ENCODE measurements at regions not wholly inside any gene's neighbourhood (a gene's known extent, or its start where the extent isn't known, plus 50 kb on each side); places are given as distances from the start of the nearest gene placed in this dataset.
A peak's percentile ranks its signal among the peaks of the same experiment; 100 is the strongest.

- no peak for DNase-seq
Observed at GRCh38 chr3:68163062-68163461, 508.6 kb upstream of the SUCLG2 start.

- peak in 1 of 2 donors; percentile 4 for DNase-seq
Observed at GRCh38 chr3:68162644-68163043, 508.2 kb upstream of the SUCLG2 start.

- DNase-seq, result no peak
Observed at GRCh38 chr3:68151359-68151758, 496.9 kb upstream of the SUCLG2 start.

- DNase-seq, result no peak
Observed at GRCh38 chr3:68148447-68148846, 494.0 kb upstream of the SUCLG2 start.

GRCh38 chr3:68142441-68142840 lies 488.0 kb upstream of the SUCLG2 start:
- DNase-seq, result no peak

GRCh38 chr3:68139897-68140296 lies 485.5 kb upstream of the SUCLG2 start:
- DNase-seq, result no peak

- DNase-seq, result no peak
Observed at GRCh38 chr3:68136411-68136810, 482.0 kb upstream of the SUCLG2 start.

GRCh38 chr3:68135067-68135466 lies 480.7 kb upstream of the SUCLG2 start:
- no peak for DNase-seq

GRCh38 chr3:68129065-68129464 lies 474.7 kb upstream of the SUCLG2 start:
- DNase-seq, result no peak

- DNase-seq, result no peak
Observed at GRCh38 chr3:68123231-68123630, 468.8 kb upstream of the SUCLG2 start.

GRCh38 chr3:68121287-68121686 lies 466.9 kb upstream of the SUCLG2 start:
- DNase-seq, result no peak

GRCh38 chr3:68116580-68116979 lies 462.2 kb upstream of the SUCLG2 start:
- DNase-seq, result no peak

- no peak for DNase-seq
Observed at GRCh38 chr3:68103811-68104210, 449.4 kb upstream of the SUCLG2 start.

- no peak for DNase-seq
Observed at GRCh38 chr3:68090571-68090970, 436.2 kb upstream of the SUCLG2 start.

GRCh38 chr3:68089572-68090011 lies 435.2 kb upstream of the SUCLG2 start:
- DNase-seq, result no peak

- no peak for DNase-seq
Observed at GRCh38 chr3:68088636-68089035, 434.2 kb upstream of the SUCLG2 start.

GRCh38 chr3:68088216-68088615 lies 433.8 kb upstream of the SUCLG2 start:
- DNase-seq, result no peak

GRCh38 chr3:68072062-68072461 lies 417.6 kb upstream of the SUCLG2 start:
- DNase-seq, result no peak

GRCh38 chr3:68070186-68070585 lies 415.8 kb upstream of the SUCLG2 start:
- DNase-seq, result no peak

GRCh38 chr3:68067314-68067713 lies 412.9 kb upstream of the SUCLG2 start:
- no peak for DNase-seq

- DNase-seq, result no peak
Observed at GRCh38 chr3:68062926-68063325, 408.5 kb upstream of the SUCLG2 start.

- no peak for DNase-seq
Observed at GRCh38 chr3:68060910-68061309, 406.5 kb upstream of the SUCLG2 start.

- no peak for DNase-seq
Observed at GRCh38 chr3:68060191-68060590, 405.8 kb upstream of the SUCLG2 start.

GRCh38 chr3:68059628-68060152 lies 405.3 kb upstream of the SUCLG2 start:
- peak in 1 of 2 donors; percentile 9 for DNase-seq

Measured in right lung (tissue), 2 donors.